ENCODE measurements at regions not wholly inside any gene's neighbourhood (a gene's known extent, or its start where the extent isn't known, plus 50 kb on each side); places are given as distances from the start of the nearest gene placed in this dataset.

DNA sequence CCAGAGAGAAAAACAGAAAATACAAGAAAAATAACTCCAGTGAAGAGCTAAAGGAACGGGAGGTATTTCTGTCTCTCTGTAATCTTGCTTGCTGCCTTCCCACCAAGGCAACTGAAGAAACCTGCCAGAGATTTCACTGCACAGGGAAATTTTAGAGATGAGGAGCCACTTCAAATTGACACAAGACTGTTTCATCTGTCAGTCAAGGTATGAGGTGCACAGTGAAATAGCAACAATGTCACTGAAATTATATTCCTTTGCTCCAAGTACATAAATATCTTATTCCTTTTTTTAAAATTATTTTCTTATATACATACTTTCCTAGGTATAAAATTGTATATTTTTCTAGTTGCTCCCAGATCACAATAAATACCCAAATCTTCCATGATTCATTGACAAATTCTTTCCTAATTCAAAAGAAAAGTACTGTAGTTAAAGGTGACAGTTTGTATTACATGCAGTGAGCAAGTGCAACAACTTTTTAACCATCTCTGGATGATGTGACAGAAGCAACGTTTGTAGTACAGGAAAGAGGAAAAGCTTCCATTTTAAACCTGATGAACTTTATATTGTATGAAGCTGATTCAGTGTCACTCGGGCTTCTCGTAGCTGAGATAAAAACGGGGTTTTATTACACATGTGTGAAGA lies 563.4 kb downstream of the TUSC7 start:
- no peaks in the 10 kb centered on the region for H3K36me3 ChIP-seq (ENCODE audit: insufficient read depth)
- H3K27me3 ChIP-seq (ENCODE audit: insufficient read depth, low read depth), result no peaks in the 10 kb centered on the region
- TF ChIP-seq, protein P1, sequence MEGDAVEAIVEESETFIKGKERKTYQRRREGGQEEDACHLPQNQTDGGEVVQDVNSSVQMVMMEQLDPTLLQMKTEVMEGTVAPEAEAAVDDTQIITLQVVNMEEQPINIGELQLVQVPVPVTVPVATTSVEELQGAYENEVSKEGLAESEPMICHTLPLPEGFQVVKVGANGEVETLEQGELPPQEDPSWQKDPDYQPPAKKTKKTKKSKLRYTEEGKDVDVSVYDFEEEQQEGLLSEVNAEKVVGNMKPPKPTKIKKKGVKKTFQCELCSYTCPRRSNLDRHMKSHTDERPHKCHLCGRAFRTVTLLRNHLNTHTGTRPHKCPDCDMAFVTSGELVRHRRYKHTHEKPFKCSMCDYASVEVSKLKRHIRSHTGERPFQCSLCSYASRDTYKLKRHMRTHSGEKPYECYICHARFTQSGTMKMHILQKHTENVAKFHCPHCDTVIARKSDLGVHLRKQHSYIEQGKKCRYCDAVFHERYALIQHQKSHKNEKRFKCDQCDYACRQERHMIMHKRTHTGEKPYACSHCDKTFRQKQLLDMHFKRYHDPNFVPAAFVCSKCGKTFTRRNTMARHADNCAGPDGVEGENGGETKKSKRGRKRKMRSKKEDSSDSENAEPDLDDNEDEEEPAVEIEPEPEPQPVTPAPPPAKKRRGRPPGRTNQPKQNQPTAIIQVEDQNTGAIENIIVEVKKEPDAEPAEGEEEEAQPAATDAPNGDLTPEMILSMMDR (conservative IDR thresholded peaks at IDR 0.05; ENCODE audit: low read depth, low read length), result no peak
- no peaks in the 10 kb centered on the region for H4K20me1 ChIP-seq (ENCODE audit: insufficient read depth)
- H3K4me1 ChIP-seq (ENCODE audit: low read depth, poor library complexity, severe bottlenecking), result no peaks in the 10 kb centered on the region
- H3K9ac ChIP-seq, result no peak overlapping the region
- no peak overlapping the region for H2AFZ ChIP-seq (ENCODE audit: low read depth)
- H3K4me3 ChIP-seq (IDR thresholded peaks at IDR 0.05; ENCODE audit: insufficient read depth, low read depth, low read length), result no peak overlapping the region
- no peak overlapping the region for H3K4me2 ChIP-seq
- H3K79me2 ChIP-seq (ENCODE audit: insufficient read depth, low read depth), result no peaks in the 10 kb centered on the region
- no peak overlapping the region for H3K27ac ChIP-seq

DNA sequence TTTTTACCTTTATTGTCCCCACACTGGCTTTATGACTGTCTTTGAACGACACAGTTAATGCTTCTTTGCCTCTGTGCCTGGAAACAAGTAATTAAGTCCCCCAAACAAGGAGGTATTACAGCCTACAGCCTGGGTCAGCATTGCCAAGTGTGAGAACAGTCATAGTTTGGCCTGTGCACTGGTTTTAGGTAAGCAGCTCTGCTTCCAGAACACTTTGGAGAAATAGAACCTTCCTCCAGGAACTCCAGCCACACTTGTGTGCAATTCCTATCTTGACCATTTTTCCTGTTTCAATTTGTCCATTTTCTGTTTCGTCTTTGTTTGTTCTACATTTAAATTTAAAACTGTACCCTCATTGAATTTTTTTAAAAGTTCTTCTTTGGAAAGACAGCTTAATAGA lies 568.2 kb downstream of the TUSC7 start:
- no peaks in the 10 kb centered on the region for H3K27me3 ChIP-seq (ENCODE audit: insufficient read depth, low read depth)
- TF ChIP-seq, protein P1 (conservative IDR thresholded peaks at IDR 0.05; ENCODE audit: low read depth, low read length), result no peak
- no peak overlapping the region for H3K9ac ChIP-seq
- H3K36me3 ChIP-seq (ENCODE audit: insufficient read depth), result no peaks in the 10 kb centered on the region
- no peak overlapping the region for H3K4me3 ChIP-seq (IDR thresholded peaks at IDR 0.05; ENCODE audit: insufficient read depth, low read depth, low read length)
- no peaks in the 10 kb centered on the region for H3K79me2 ChIP-seq (ENCODE audit: insufficient read depth, low read depth)
- H3K27ac ChIP-seq, result no peak overlapping the region
- H2AFZ ChIP-seq (ENCODE audit: low read depth), result no peak overlapping the region
- H4K20me1 ChIP-seq (ENCODE audit: insufficient read depth), result no peaks in the 10 kb centered on the region
- no peaks in the 10 kb centered on the region for H3K4me1 ChIP-seq (ENCODE audit: low read depth, poor library complexity, severe bottlenecking)
- H3K4me2 ChIP-seq, result no peak overlapping the region

DNA sequence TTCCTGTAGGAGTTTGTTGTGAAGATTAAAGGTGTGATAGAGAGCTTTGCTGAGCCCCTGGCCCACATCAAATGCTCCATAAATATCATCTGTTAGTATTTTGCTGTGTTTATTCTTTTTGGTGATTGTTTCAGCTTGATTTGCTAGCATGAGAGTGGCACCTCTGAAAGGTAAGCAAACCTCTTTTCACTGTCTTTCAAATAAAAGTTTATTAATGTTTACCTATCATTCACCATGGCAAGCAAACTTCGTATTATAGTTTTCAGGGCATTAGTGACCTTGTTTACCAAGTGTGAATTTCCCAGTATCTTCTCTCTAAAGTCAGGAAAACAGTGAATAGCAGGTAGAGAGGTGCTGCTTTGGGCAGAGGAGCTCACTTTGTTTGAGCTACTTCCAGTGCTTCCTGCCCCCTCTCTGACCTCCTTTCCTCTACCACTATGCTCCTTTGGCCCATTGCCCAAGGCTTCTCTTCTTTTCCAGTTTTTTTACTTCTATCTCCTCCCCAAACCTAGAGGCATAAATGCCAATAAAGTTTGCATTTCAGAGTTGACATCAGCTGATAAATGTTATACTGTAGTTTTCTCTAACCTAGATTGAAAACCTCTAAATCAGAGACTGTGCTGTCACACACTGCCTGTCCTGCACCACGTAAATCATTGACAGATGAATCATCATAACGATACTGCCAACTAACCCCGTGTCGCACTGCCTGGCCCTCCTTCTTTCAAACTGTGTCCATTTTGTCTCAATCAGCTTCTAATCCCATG lies 569.0 kb downstream of the TUSC7 start:
- H3K4me1 ChIP-seq (ENCODE audit: low read depth, poor library complexity, severe bottlenecking), result no peaks in the 10 kb centered on the region
- H3K4me2 ChIP-seq, result no peak overlapping the region
- H2AFZ ChIP-seq (ENCODE audit: low read depth), result no peak overlapping the region
- H3K36me3 ChIP-seq (ENCODE audit: insufficient read depth), result no peaks in the 10 kb centered on the region
- H3K27me3 ChIP-seq (ENCODE audit: insufficient read depth, low read depth), result no peaks in the 10 kb centered on the region
- TF ChIP-seq, protein P1 (conservative IDR thresholded peaks at IDR 0.05; ENCODE audit: low read depth, low read length), result no peak
- H4K20me1 ChIP-seq (ENCODE audit: insufficient read depth), result no peaks in the 10 kb centered on the region
- no peaks in the 10 kb centered on the region for H3K79me2 ChIP-seq (ENCODE audit: insufficient read depth, low read depth)
- no peak overlapping the region for H3K9ac ChIP-seq
- H3K27ac ChIP-seq, result no peak overlapping the region
- H3K4me3 ChIP-seq (IDR thresholded peaks at IDR 0.05; ENCODE audit: insufficient read depth, low read depth, low read length), result no peak overlapping the region

DNA sequence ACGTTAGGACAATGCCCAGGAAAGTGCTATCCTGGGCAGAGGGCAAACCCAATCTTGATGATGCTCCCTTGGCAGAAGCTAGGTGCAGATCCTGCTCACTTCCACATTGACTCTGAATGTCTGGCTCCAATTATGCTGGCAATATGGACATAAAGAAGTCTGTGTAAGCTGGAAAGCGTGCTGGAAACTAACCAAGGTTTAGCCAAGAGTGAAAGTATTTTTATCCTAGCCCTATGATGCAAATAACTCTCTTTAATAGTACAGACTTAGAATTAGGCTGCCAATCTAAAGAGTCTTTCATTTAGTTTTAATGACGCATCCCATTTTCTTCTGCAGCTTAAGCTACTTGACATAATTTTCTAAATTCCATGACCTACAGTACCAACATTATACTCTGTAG lies 571.8 kb downstream of the TUSC7 start:
- no peak overlapping the region for H2AFZ ChIP-seq (ENCODE audit: low read depth)
- TF ChIP-seq, protein P1 (conservative IDR thresholded peaks at IDR 0.05; ENCODE audit: low read depth, low read length), result no peak
- no peaks in the 10 kb centered on the region for H3K79me2 ChIP-seq (ENCODE audit: insufficient read depth, low read depth)
- H3K9ac ChIP-seq, result no peak overlapping the region
- no peak overlapping the region for H3K4me3 ChIP-seq (IDR thresholded peaks at IDR 0.05; ENCODE audit: insufficient read depth, low read depth, low read length)
- no peaks in the 10 kb centered on the region for H4K20me1 ChIP-seq (ENCODE audit: insufficient read depth)
- no peak overlapping the region for H3K27ac ChIP-seq
- H3K4me2 ChIP-seq, result no peak overlapping the region
- H3K27me3 ChIP-seq (ENCODE audit: insufficient read depth, low read depth), result no peaks in the 10 kb centered on the region
- no peaks in the 10 kb centered on the region for H3K4me1 ChIP-seq (ENCODE audit: low read depth, poor library complexity, severe bottlenecking)
- no peaks in the 10 kb centered on the region for H3K36me3 ChIP-seq (ENCODE audit: insufficient read depth)

Data from KMS-11 (cell line).